CD4-positive, CD25-positive, alpha-beta regulatory T cell (primary cell): ENCODE measurements at regions not wholly inside any gene's neighbourhood (a gene's known extent, or its start where the extent isn't known, plus 50 kb on each side); places are given as distances from the start of the nearest gene placed in this dataset.

Source experiments
- ATAC-seq, 2 donors: fragments of 150-1000 bp; cut with Tn5 transposase; one replicate each; pipeline ENCODE4 v1.10.0; 2021; ENCODE audit warnings: low read depth in 2 of 2, moderate number of reproducible peaks in 2 of 2, moderate library complexity in 1 of 2
- DNase-seq, 3 donors: peaks; one replicate each; pipeline versions ENCODE4 v3.0.0 to v3.0.0-alpha.2; 2012 to 2022; ENCODE audit warnings: mixed read lengths in 1 of 3
- H3K27ac ChIP-seq: one replicate; pipeline ENCODE4 v1.7.0; 2013; ENCODE audit warnings: mild to moderate bottlenecking, low read length; ENCODE audit not compliant: insufficient read depth, poor library complexity, severe bottlenecking
- H3K27me3 ChIP-seq: one replicate; pipeline ENCODE4 v1.7.0; 2013; ENCODE audit warnings: low read length; ENCODE audit not compliant: control insufficient read depth, insufficient read depth
- H3K36me3 ChIP-seq: one replicate; pipeline ENCODE4 v1.7.0; 2013; ENCODE audit warnings: mild to moderate bottlenecking, low read length, moderate library complexity; ENCODE audit not compliant: control insufficient read depth, insufficient read depth
- H3K4me1 ChIP-seq: 2 replicates; pipeline ENCODE4 v1.7.0; 2013; ENCODE audit warnings: mild to moderate bottlenecking, low read length; ENCODE audit not compliant: insufficient read depth, control insufficient read depth, poor library complexity, severe bottlenecking
- H3K4me3 ChIP-seq: one replicate; pipeline ENCODE4 v1.7.0; 2013; ENCODE audit warnings: low read depth, mild to moderate bottlenecking, low read length, moderate library complexity
- H3K9me3 ChIP-seq, 2 experiments: 1 replicate in 1 of 2; 2 replicates in 1 of 2; pipeline ENCODE4 v1.7.0; 2013; ENCODE audit warnings: low read length in 2 of 2, mild to moderate bottlenecking in 1 of 2, moderate library complexity in 1 of 2; ENCODE audit not compliant: control insufficient read depth in 2 of 2
- H3K27ac Mint-ChIP-seq, 3 donors: one replicate each; pipeline ENCODE4 v1.8.0; 2020 to 2022; ENCODE audit warnings: mild to moderate bottlenecking in 3 of 3, mixed read lengths in 3 of 3, moderate library complexity in 2 of 3
- H3K27me3 Mint-ChIP-seq: one replicate; pipeline ENCODE4 v1.8.0; 2022; ENCODE audit warnings: mild to moderate bottlenecking, mixed read lengths
- H3K36me3 Mint-ChIP-seq: one replicate; pipeline ENCODE4 v1.8.0; 2020; ENCODE audit warnings: mixed read lengths
- H3K4me1 Mint-ChIP-seq, 4 donors: one replicate each; pipeline ENCODE4 v1.8.0; 2020 to 2022; ENCODE audit warnings: mixed read lengths in 4 of 4, mild to moderate bottlenecking in 1 of 4
- H3K4me3 Mint-ChIP-seq, 4 donors: one replicate each; pipeline ENCODE4 v1.8.0; 2020 to 2022; ENCODE audit warnings: mild to moderate bottlenecking in 4 of 4, mixed read lengths in 4 of 4, moderate library complexity in 3 of 4
- H3K9me3 Mint-ChIP-seq, 7 donors: one replicate each; pipeline ENCODE4 v1.8.0; 2020 to 2022; ENCODE audit warnings: mixed read lengths in 7 of 7, mild to moderate bottlenecking in 3 of 7, moderate library complexity in 2 of 7

DNA sequence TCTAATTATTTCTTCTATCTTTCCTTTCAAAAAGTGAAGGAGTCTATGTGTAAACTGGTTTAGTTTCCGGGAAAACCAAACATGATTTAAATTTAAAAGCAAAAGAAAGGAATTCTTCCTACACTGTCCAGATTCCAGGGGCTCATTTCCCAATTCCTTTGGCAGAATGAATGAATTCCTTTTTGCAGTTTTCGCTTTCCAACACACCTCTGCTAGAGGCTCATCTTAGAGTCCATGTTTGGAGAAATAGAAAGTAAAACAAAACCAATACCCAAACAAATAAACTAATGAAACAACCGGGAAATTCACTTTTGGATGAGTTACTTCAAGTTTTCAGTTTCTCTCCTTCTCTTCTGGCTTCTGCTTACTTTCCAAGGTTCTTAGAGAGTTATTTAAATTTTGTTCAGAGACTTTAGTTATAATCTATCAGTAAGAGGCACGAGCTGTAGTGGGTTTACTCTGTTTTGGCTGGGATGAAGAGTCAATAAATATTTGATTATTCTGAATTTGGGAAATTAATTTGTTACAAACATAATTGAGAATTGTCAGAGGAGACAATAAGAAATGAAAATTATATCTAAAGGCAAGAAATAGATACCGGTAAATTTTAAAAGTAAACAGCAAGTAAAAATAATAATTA is 365.0 kb upstream of the CDH9 start:
- no peaks in the 10 kb centered on the region for H3K27me3 ChIP-seq
- ATAC-seq: no peak
- H3K36me3 ChIP-seq: no peaks in the 10 kb centered on the region
- Mint-ChIP-seq H3K36me3 (no peaks in the 10 kb centered on the region), H3K27ac (no peak overlapping the region), H3K4me1 (no peaks in the 10 kb centered on the region), H3K9me3 (peaks cover 0 to 20% (median 5%) of the 10 kb centered on the region in 7 donors), H3K4me3 (no peak overlapping the region), H3K27me3 (no peaks in the 10 kb centered on the region)
- DNase-seq: no peak
- no peaks in the 10 kb centered on the region for H3K4me1 ChIP-seq
- peaks cover 0 to 1% of the 10 kb centered on the region in 2 experiments for H3K9me3 ChIP-seq
- H3K4me3 ChIP-seq: no peak overlapping the region
- no peak overlapping the region for H3K27ac ChIP-seq

GRCh38 chr5:27402828-27403227 is 364.4 kb upstream of the CDH9 start:
- no peaks in the 10 kb centered on the region for H3K27me3 Mint-ChIP-seq

GRCh38 chr5:27396998-27397397 is 358.6 kb upstream of the CDH9 start:
- no peak for ATAC-seq

More at GRCh38 chr5:27402828-27403227, 364.4 kb upstream of the CDH9 start:
- H3K4me1 ChIP-seq: no peaks in the 10 kb centered on the region
- no peaks in the 10 kb centered on the region for H3K36me3 ChIP-seq
- H3K4me1 Mint-ChIP-seq: no peaks in the 10 kb centered on the region
- peaks cover 0 to 20% (median 5%) of the 10 kb centered on the region in 7 donors for H3K9me3 Mint-ChIP-seq
- no peaks in the 10 kb centered on the region for H3K9me3 ChIP-seq
- no peak overlapping the region for H3K4me3 Mint-ChIP-seq
- ATAC-seq (no peak), DNase-seq (no peak)
- no peaks in the 10 kb centered on the region for H3K27me3 ChIP-seq
- no peak overlapping the region for H3K4me3 ChIP-seq
- no peaks in the 10 kb centered on the region for H3K36me3 Mint-ChIP-seq
- H3K27ac ChIP-seq: no peak overlapping the region
- H3K27ac Mint-ChIP-seq: no peak overlapping the region

DNA sequence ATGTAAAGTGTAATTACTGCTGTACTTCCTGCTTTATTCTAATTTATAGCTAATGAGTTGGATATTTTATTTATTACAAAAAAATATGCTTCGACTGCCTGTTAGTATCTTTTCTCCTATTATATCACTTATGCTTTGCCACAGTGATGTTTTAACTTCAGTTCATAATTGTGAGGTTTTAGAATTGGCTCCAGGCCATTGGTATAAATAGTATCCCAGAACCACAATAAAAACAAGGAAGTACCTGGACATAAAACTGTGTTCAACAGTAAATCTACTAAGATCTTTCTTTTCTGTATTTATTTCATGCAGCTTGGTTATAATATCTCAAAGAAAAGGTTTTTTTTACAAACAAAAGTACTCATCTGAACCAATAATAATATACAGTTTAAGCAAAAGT is 354.3 kb upstream of the CDH9 start:
- Histone ChIP-seq H3K36me3 (no peaks in the 10 kb centered on the region), H3K27me3 (no peaks in the 10 kb centered on the region), H3K4me3 (no peak overlapping the region), H3K4me1 (no peaks in the 10 kb centered on the region), H3K27ac (no peak overlapping the region), H3K9me3 (peaks cover 0 to 5% of the 10 kb centered on the region in 2 experiments)
- ATAC-seq (no peak), DNase-seq (no peak)
- Mint-ChIP-seq H3K9me3 (peaks cover 0 to 7% (median 3%) of the 10 kb centered on the region in 7 donors), H3K27ac (no peak overlapping the region), H3K27me3 (no peaks in the 10 kb centered on the region), H3K4me3 (no peak overlapping the region), H3K4me1 (no peaks in the 10 kb centered on the region), H3K36me3 (no peaks in the 10 kb centered on the region)

More at GRCh38 chr5:27396998-27397397, 358.6 kb upstream of the CDH9 start:
- Histone ChIP-seq H3K9me3 (peaks cover 0 to 5% of the 10 kb centered on the region in 2 experiments), H3K27ac (no peak overlapping the region), H3K36me3 (no peaks in the 10 kb centered on the region), H3K27me3 (no peaks in the 10 kb centered on the region), H3K4me1 (no peaks in the 10 kb centered on the region), H3K4me3 (no peak overlapping the region)
- Mint-ChIP-seq H3K27me3 (no peaks in the 10 kb centered on the region), H3K9me3 (peaks cover 0 to 11% (median 5%) of the 10 kb centered on the region in 7 donors), H3K4me1 (no peaks in the 10 kb centered on the region), H3K36me3 (no peaks in the 10 kb centered on the region), H3K4me3 (no peak overlapping the region), H3K27ac (no peak overlapping the region)
- DNase-seq: no peak

- Mint-ChIP-seq H3K36me3 (no peaks in the 10 kb centered on the region), H3K4me1 (no peaks in the 10 kb centered on the region), H3K9me3 (peaks cover 0 to 18% (median 3%) of the 10 kb centered on the region in 7 donors), H3K4me3 (no peak overlapping the region), H3K27me3 (no peaks in the 10 kb centered on the region), H3K27ac (no peak overlapping the region)
- no peak overlapping the region for H3K27ac ChIP-seq
- H3K27me3 ChIP-seq: no peaks in the 10 kb centered on the region
- H3K4me1 ChIP-seq: no peaks in the 10 kb centered on the region
- DNase-seq: no peak
- peaks cover 0 to 1% of the 10 kb centered on the region in 2 experiments for H3K9me3 ChIP-seq
- no peak overlapping the region for H3K4me3 ChIP-seq
- no peaks in the 10 kb centered on the region for H3K36me3 ChIP-seq
- no peak for ATAC-seq
Observed at GRCh38 chr5:27389696-27390095, 351.3 kb upstream of the CDH9 start.

DNA sequence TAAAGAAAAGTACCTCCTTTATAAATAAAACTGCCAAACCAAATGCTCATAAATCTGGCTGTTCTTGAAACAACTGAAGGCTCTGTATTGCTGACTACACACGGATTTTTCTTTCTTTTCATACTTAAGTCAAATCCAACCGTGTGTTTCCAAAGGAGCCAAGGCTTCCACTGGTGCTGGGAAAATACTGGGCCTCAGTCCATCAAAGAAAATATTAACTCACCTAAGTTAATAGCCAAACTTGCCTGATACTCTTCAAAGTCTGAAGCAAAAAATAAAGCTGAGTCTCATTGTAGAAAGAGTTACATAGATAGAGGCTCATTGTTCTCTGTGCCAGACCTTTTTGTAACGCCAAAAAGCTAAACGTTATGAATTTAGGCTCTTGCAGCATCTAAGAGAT is 350.4 kb upstream of the CDH9 start:
- no peaks in the 10 kb centered on the region for H3K4me1 ChIP-seq
- H3K9me3 ChIP-seq: peaks cover 0 to 1% of the 10 kb centered on the region in 2 experiments
- Mint-ChIP-seq H3K27ac (no peak overlapping the region), H3K9me3 (peaks cover 0 to 18% (median 3%) of the 10 kb centered on the region in 7 donors), H3K27me3 (no peaks in the 10 kb centered on the region), H3K4me3 (no peak overlapping the region), H3K4me1 (no peaks in the 10 kb centered on the region), H3K36me3 (no peaks in the 10 kb centered on the region)
- no peak overlapping the region for H3K27ac ChIP-seq
- H3K4me3 ChIP-seq: no peak overlapping the region
- DNase-seq (no peak), ATAC-seq (no peak)
- H3K36me3 ChIP-seq: no peaks in the 10 kb centered on the region
- no peaks in the 10 kb centered on the region for H3K27me3 ChIP-seq

- DNase-seq (no peak), ATAC-seq (no peak)
- Mint-ChIP-seq H3K4me1 (no peaks in the 10 kb centered on the region), H3K27ac (no peak overlapping the region), H3K9me3 (peaks cover 0 to 18% (median 3%) of the 10 kb centered on the region in 7 donors), H3K36me3 (no peaks in the 10 kb centered on the region), H3K27me3 (no peaks in the 10 kb centered on the region), H3K4me3 (no peak overlapping the region)
- Histone ChIP-seq H3K27ac (no peak overlapping the region), H3K36me3 (no peaks in the 10 kb centered on the region), H3K9me3 (peaks cover 0 to 1% of the 10 kb centered on the region in 2 experiments), H3K4me3 (no peak overlapping the region), H3K27me3 (no peaks in the 10 kb centered on the region), H3K4me1 (no peaks in the 10 kb centered on the region)
Observed at GRCh38 chr5:27387535-27388073, 349.2 kb upstream of the CDH9 start.

DNA sequence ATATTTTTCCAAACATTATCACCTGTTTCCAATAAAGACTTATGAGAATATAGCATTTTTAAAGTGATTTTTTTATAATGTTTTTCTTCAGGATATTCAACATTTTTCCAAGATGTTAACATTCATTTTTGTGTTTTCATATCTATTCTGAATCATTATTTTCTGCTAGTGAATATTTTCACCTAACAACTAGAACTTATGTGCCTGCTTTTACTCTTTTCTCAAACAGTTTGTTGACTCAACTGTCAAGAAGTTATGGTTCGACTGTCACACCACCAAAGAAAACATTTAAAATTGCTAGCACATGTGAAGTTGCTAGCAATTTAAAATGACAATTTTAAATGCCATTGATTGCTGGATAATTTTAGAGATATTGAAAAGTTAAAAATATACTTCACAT is 343.3 kb upstream of the CDH9 start:
- Mint-ChIP-seq H3K27me3 (no peaks in the 10 kb centered on the region), H3K4me1 (no peaks in the 10 kb centered on the region), H3K36me3 (no peaks in the 10 kb centered on the region), H3K27ac (no peak overlapping the region), H3K9me3 (peaks cover 2 to 18% (median 4%) of the 10 kb centered on the region in 7 donors), H3K4me3 (no peak overlapping the region)
- no peaks in the 10 kb centered on the region for H3K4me1 ChIP-seq
- peaks cover 4 to 7% of the 10 kb centered on the region in 2 experiments for H3K9me3 ChIP-seq
- no peaks in the 10 kb centered on the region for H3K27me3 ChIP-seq
- H3K27ac ChIP-seq: no peak overlapping the region
- no peaks in the 10 kb centered on the region for H3K36me3 ChIP-seq
- H3K4me3 ChIP-seq: no peak overlapping the region
- DNase-seq: no peak
- no peak for ATAC-seq
